ENCODE measurements at regions not wholly inside any gene's neighbourhood (a gene's known extent, or its start where the extent isn't known, plus 50 kb on each side); places are given as distances from the start of the nearest gene placed in this dataset.

- TF ChIP-seq ZNF462 (CRISPR knock-in tag; IDR thresholded peaks at IDR 0.05), result no peak
Observed at GRCh38 chr15:66963084-66963483, 102.3 kb upstream of the SMAD3 start (continued).

GRCh38 chr15:66963710-66964109, 101.7 kb upstream of the SMAD3 start:
- Histone ChIP-seq H3K4me1 (ENCODE audit: insufficient read depth) (no peaks in the 10 kb centered on the region), H2AFZ (no peak overlapping the region), H3K79me2 (replicated peaks; ENCODE audit: insufficient read depth) (no peaks in the 10 kb centered on the region), H3K4me3 (no peak overlapping the region), H3K9me2 (ENCODE audit: insufficient read depth) (no peaks in the 10 kb centered on the region), H4K20me1 (replicated peaks; ENCODE audit: insufficient read depth) (no peaks in the 10 kb centered on the region), H3F3A (replicated peaks; ENCODE audit: low read depth) (no peaks in the 10 kb centered on the region), H3K36me3 (ENCODE audit: insufficient read depth) (no peaks in the 10 kb centered on the region), H3K27me3 (ENCODE audit: insufficient read depth) (no peaks in the 10 kb centered on the region), H3K4me2 (no peak overlapping the region), H3K27ac (ENCODE audit: low read depth) (no peak overlapping the region)
- Mint-ChIP-seq H3K27me3 (ENCODE audit: insufficient read depth, low read depth, poor library complexity) (peaks cover 5% of the 10 kb centered on the region), H3K27ac (no peak overlapping the region), H3K36me3 (ENCODE audit: low read depth) (no peaks in the 10 kb centered on the region), H3K4me1 (peaks cover 11% of the 10 kb centered on the region), H3K9me3 (no peaks in the 10 kb centered on the region; the same call in 2 of the 3 replicates), H3K4me3 (no peak overlapping the region)
- TF ChIP-seq POLR2AphosphoS5 (IDR thresholded peaks at IDR 0.05; ENCODE audit: low read depth) (no peak), ZNF114 (CRISPR knock-in tag; IDR thresholded peaks at IDR 0.05) (no peak), CREB1 (CRISPR knock-in tag; IDR thresholded peaks at IDR 0.05; ENCODE audit: low read depth) (no peak), STAT1 (IDR thresholded peaks at IDR 0.05; ENCODE audit: unreplicated experiment) (no peak), EZH2phosphoT487 (IDR thresholded peaks at IDR 0.05; ENCODE audit: unreplicated experiment) (no peak), JUNB (IDR thresholded peaks at IDR 0.05; ENCODE audit: unreplicated experiment) (no peak), REST (IDR thresholded peaks at IDR 0.05; ENCODE audit: unreplicated experiment) (no peak), ZNF331 (CRISPR knock-in tag; IDR thresholded peaks at IDR 0.05; ENCODE audit: low read depth) (no peak), NANOG (IDR thresholded peaks at IDR 0.05; ENCODE audit: borderline replicate concordance) (no peak), CTCF (conservative IDR thresholded peaks at IDR 0.05; ENCODE audit: low read depth in 2 of 2) (no peak)
- DNase-seq (ENCODE audit: low spot score) (no peak), ATAC-seq (no peak)

All from GM23338 (cell line).